GM10266 (cell line): ENCODE measurements at regions not wholly inside any gene's neighbourhood (a gene's known extent, or its start where the extent isn't known, plus 50 kb on each side); places are given as distances from the start of the nearest gene placed in this dataset.
"Not testable (repeated sequence)": the region's sequence is repeated elsewhere in the genome, so short reads cannot be mapped to it uniquely, and the experiment has no call there.

ENCODE experiments used
- DNase-seq: peaks from one replicate; pipeline ENCODE4 v3.0.0; 2012; ENCODE audit errors: extremely low spot score
- TF ChIP-seq, protein P1 (sequence below): IDR thresholded peaks from 2 replicates; pipeline ENCODE4 v1.5.1; 2012; ENCODE audit warnings: mild to moderate bottlenecking, low read depth; ENCODE audit not compliant: control insufficient read depth, insufficient read depth; ENCODE audit errors: missing control alignments

DNA sequence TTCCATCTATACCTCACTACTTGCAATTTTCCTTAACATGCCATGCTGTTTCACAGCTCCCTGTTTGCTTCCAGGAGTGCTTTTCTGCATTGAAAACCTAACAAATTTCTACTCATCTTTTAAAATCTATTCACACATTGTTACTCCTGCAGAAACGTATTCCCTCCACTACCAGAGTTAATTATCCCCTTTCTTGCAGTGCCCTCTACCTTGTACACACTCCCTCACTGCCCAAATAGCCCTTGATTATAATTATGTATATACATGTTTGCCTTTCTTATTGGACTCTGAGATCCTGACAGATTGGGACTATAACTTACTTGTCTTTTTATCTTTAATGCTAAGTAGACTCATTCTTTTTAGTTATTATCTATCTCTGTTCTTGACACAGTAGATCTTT is 325.0 kb downstream of the OXSM start:
- no peak for DNase-seq
- TF ChIP-seq, protein P1, sequence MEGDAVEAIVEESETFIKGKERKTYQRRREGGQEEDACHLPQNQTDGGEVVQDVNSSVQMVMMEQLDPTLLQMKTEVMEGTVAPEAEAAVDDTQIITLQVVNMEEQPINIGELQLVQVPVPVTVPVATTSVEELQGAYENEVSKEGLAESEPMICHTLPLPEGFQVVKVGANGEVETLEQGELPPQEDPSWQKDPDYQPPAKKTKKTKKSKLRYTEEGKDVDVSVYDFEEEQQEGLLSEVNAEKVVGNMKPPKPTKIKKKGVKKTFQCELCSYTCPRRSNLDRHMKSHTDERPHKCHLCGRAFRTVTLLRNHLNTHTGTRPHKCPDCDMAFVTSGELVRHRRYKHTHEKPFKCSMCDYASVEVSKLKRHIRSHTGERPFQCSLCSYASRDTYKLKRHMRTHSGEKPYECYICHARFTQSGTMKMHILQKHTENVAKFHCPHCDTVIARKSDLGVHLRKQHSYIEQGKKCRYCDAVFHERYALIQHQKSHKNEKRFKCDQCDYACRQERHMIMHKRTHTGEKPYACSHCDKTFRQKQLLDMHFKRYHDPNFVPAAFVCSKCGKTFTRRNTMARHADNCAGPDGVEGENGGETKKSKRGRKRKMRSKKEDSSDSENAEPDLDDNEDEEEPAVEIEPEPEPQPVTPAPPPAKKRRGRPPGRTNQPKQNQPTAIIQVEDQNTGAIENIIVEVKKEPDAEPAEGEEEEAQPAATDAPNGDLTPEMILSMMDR: no peak

DNA sequence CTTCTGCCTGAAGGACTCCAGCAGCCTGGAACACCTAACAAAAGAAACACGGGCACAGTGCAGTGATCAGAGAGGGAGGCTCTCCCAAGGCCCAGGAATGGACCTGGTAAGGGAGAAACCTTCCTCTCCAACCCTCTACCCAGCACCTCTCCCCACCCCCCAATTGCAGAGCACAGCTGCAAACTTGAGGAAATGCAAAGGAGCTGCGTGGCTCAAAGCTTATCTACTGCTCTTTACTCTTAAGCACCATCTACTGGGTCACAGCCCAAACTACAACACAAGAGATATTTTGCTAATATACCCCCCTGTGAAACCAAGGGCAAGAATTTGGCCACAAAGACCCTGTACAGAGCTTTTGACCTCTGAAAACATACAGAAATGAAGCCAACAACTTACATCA is 328.3 kb downstream of the OXSM start:
- peak; percentile 18 for DNase-seq
- TF ChIP-seq, protein P1: peak; percentile 39

DNA sequence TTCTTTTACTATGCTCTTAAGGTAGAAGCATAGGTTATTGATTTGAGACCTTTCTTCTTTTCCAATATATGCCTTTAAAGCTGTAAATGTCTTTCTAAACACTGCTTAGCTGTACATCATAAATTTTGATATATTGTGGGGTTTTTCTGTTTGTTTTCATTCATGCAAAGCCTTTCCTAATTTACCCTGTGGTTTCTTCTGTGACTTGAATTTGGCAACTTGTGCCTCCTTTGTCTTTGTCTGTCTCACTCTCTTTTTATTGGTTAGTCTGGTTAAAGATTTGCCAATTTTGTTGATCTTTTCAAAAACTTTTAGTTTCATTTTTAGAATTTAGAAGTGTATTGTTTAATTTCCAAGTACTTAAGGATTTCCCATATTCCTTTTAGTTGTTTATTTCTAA is 343.1 kb downstream of the OXSM start:
- DNase-seq: no peak
- TF ChIP-seq, protein P1: no peak

DNA sequence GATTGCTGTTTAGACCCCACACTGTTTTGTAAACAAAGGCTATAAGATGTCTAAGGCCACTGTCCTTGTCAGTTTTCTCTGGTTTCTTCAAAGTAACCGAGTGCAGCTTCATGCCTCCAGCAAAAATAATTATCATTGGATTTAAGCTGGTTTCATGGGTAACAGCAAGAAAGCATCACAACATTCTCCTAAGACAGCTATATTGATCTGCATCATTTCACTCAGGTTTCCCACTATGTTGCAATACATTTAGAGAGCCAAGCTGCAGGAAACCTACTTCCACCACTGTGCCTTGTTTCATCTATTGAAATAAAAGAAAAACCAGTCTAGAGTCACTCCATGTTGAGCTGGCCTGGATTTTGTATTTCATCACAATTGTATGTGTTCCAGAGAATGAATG is 351.4 kb downstream of the OXSM start:
- DNase-seq: no peak
- TF ChIP-seq, protein P1: no peak

DNA sequence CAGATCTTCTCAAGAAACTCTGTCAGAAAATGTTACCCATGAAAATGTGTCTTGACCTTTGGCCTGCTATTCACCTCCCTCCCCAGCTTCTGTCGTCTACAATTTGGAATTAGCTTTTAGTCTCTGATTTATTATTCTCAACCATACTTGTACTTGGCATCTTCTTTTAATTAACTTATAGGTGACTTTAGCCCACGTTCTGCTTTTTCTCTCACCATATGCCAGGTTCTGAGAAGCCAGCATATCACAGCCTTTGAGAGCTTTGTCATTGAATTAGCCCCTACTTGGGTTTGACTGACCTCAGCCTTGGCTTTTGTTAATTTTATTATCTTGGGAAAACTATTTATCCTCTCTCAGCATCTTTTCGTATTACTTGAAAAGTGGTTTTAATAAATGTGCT is 355.9 kb downstream of the OXSM start:
- no peak for DNase-seq
- TF ChIP-seq, protein P1: no peak

DNA sequence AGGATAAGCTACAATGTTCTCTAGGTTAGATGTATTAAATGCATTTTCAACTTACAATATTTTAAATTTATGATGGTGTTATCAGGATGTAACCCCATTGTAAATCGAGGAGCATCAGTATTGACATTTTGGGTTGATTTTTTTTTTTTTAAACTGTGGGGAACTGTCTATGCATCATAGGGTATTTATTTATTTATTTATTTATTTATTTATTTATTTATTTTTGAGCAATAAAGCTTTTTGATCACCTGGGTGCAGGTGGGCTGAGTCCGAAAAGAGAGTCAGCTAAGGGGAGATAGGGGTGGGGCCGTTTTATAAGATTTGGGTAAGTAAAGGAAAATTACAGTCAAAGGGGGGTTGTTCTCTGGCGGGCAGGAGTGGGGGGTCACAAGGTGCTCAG is 367.5 kb downstream of the OXSM start:
- not testable (repeated sequence) for DNase-seq

DNA sequence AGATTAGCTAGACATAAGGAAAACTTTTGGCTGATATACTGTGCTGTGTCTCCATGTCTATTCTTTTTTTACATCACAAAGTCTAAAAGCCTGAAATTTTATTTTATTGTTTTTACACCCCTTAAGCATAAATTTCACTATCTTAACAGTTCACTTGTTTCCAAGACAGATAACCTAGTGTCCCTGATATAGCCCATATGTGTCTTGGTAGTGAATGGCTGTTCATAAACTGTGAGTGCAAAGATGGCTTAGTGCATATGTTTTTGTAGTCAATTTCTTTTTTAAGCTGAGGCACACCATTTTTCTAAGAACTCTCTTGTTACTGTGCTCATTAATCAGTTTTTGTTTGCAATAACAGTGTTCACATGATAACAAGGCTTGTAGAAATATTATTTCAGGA is 381.1 kb downstream of the OXSM start:
- TF ChIP-seq, protein P1: no peak
- DNase-seq: no peak

DNA sequence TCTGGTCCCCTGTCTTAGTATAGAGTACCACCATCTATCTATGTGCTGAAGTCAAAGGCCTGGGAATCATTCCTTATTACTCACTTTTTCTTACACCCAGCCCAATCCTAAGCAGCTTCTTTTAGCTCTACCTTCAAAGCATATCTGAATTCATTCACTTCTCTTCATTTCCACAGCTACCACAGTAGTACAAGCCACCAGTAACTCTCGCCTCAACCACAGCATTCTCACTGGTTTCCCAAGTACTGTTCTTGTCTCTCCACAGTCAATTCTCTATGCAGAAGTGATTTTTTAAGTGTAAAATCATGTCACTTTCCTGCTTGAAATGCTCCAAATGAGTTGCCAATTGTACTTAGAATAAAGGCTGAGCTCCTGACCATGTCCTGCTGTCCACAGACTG is 401.7 kb downstream of the OXSM start:
- TF ChIP-seq, protein P1: no peak
- DNase-seq: no peak
